Body of pancreas (tissue), 4 donors: ENCODE measurements at regions not wholly inside any gene's neighbourhood (a gene's known extent, or its start where the extent isn't known, plus 50 kb on each side); places are given as distances from the start of the nearest gene placed in this dataset.

ENCODE experiments used
- ATAC-seq: fragments of 150-250 bp; one replicate; pipeline ENCODE4 v1.9.1; 2016
- DNase-seq, 4 donors: peaks; one replicate each; pipeline ENCODE4 v3.0.0-alpha.2; 2019
- H3K27ac ChIP-seq, 4 donors: fragments of 200-600 bp; sonication (generic); 1 replicate in 3 of 4; 2 replicates in 1 of 4; pipeline versions ENCODE4 v1.5.1 to v1.6.1; 2016 to 2019; ENCODE audit warnings: mild to moderate bottlenecking in 1 of 4, mixed read lengths in 1 of 4, moderate library complexity in 1 of 4
- H3K27me3 ChIP-seq, 2 donors: fragments of 200-600 bp; sonication (generic); one replicate each; pipeline ENCODE4 v1.6.0; 2016; ENCODE audit warnings: mild to moderate bottlenecking in 1 of 2
- H3K36me3 ChIP-seq, 2 donors: fragments of 200-600 bp; sonication (generic); replicated peaks in 1 of 2; 2 replicates each; pipeline ENCODE4 v1.5.1; 2016; ENCODE audit warnings: low read depth in 2 of 2; ENCODE audit not compliant: insufficient read depth in 1 of 2
- H3K4me1 ChIP-seq: fragments of 200-600 bp; sonication (generic); one replicate; pipeline ENCODE4 v1.6.0; 2016
- H3K4me3 ChIP-seq, 2 donors: fragments of 200-600 bp; sonication (generic); 1 replicate in 1 of 2; 2 replicates in 1 of 2; pipeline ENCODE4 v1.5.1; 2016 to 2019
- H3K9me3 ChIP-seq, 3 donors: fragments of 200-600 bp; sonication (generic); 1 replicate in 2 of 3; 2 replicates in 1 of 3; pipeline ENCODE4 v1.5.1; 2016
- CTCF ChIP-seq, 7 experiments: fragments of 450-650 bp in 4 of 7; fragments of 200-600 bp in 3 of 7; sonication (generic) in 3 of 7; IDR thresholded peaks; one replicate each; pipeline ENCODE4 v1.5.1; 2016 to 2019; ENCODE audit warnings: antibody characterized with exemption in 7 of 7
- POLR2A ChIP-seq, 3 donors: fragments of 450-650 bp; IDR thresholded peaks; one replicate each; pipeline ENCODE4 v1.6.1; 2016; ENCODE audit warnings: antibody characterized with exemption in 3 of 3, mild to moderate bottlenecking in 2 of 3
- WGBS, 2 donors: methylation state at CpG; one replicate each; pipeline ENCODE4 v1.1.5; 2017; 5-methylcytosine and 5-hydroxymethylcytosine counted together
- intact Hi-C: fragments of 100-400 bp; cut with DNase I; formaldehyde crosslinking; loops from one replicate; pipeline ENCODE4 v1.15.1; 2023

DNA sequence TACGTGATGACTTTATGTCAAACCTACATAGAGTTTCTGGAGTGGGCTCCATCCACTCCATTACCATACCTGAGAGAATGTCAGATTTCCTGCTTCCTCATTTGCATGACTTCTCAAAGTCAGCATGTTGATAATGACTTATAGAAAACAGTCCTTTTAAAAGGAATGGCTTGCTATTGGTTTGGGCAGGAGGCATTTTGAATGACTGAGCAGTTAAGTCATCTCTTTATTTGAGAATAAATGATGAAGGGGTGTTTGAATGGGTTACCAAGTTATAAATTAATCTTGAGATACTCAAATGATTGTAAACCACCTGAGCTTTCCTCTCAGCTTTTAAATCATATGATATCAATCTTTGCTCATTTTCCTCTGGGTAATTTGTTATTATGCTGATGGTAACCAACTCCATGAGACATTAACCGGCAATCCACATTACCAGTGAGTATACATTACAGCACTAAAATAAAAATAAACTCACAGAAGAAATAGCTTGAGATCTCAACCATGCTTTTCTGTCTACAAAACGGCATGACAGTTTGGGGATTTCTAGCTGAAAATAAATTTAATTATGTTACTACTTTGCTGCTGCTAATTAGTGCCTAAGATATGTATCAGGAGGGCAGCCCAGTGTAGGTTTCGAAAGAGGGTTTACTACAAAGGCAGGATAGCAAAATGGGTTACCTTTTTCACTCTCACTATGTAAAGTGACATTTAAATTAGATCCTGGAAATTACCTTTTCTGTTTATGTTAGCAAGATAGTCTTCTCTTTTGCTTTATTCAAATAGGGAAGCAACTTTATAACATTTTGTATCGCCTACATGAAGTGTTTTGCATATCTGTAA lies 78.8 kb downstream of the RPS12 start:
- TF ChIP-seq POLR2A (IDR thresholded peaks at IDR 0.05) (no peak), CTCF (IDR thresholded peaks at IDR 0.05) (no peak)

GRCh38 chr6:132893772-132894490 lies 79.6 kb downstream of the RPS12 start:
- no peaks in the 10 kb centered on the region for H3K36me3 ChIP-seq
- TF ChIP-seq CTCF (IDR thresholded peaks at IDR 0.05) (no peak), POLR2A (IDR thresholded peaks at IDR 0.05) (no peak)
- H3K27me3 ChIP-seq = no peaks in the 10 kb centered on the region
- no peak for DNase-seq
- no peaks in the 10 kb centered on the region for H3K4me1 ChIP-seq
- H3K4me3 ChIP-seq = no peak overlapping the region
- intact Hi-C loops = no loop called here
- no peaks in the 10 kb centered on the region for H3K9me3 ChIP-seq
- no peak for ATAC-seq
- 51 to 54% methylated on average over 8 of the region's 8 CpGs for WGBS, 2 donors
- no peak overlapping the region for H3K27ac ChIP-seq

More for the DNA sequence above, 78.8 kb downstream of the RPS12 start:
- ATAC-seq (peak; percentile 71), DNase-seq (no peak)
- Histone ChIP-seq H3K4me3 (no peak overlapping the region), H3K9me3 (no peaks in the 10 kb centered on the region), H3K27ac (no peak overlapping the region), H3K4me1 (no peaks in the 10 kb centered on the region), H3K27me3 (no peaks in the 10 kb centered on the region), H3K36me3 (no peaks in the 10 kb centered on the region)
- WGBS, 2 donors = 73 to 74% methylated on average over 5 of the region's 5 CpGs
- intact Hi-C loops = no loop called here

DNA sequence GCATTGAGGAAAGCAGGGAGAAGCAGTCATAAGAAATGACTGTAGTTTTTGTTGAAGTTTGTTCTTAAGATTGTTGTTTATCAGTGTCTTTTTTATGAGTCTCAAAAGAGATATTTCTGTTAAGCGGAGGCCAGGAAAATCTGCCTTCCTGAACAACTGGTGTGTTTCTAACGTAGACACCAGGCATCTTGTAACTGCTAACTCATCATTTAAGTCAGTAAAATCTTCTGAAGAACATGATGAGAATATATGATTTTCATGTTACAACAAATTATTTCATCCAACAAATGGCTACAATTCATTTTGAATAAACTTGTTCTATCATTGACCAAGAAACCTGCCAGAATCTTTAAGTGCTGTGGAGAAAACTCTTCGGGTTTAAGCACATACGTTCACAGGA lies 84.0 kb downstream of the RPS12 start:
- Histone ChIP-seq H3K4me3 (no peak overlapping the region), H3K27ac (no peak overlapping the region), H3K9me3 (no peaks in the 10 kb centered on the region), H3K27me3 (no peaks in the 10 kb centered on the region), H3K36me3 (no peaks in the 10 kb centered on the region), H3K4me1 (no peaks in the 10 kb centered on the region)
- TF ChIP-seq CTCF (IDR thresholded peaks at IDR 0.05) = no peak
- TF ChIP-seq POLR2A (IDR thresholded peaks at IDR 0.05) = no peak
- intact Hi-C loops = no loop called here
- ATAC-seq (no peak), DNase-seq (no peak)
- 85 to 87% methylated on average over 4 of the region's 4 CpGs for WGBS, 2 donors

GRCh38 chr6:132900849-132901248 lies 86.5 kb downstream of the RPS12 start:
- no peak for ATAC-seq
- 41 to 69% methylated on average over 2 of the region's 2 CpGs for WGBS, 2 donors
- intact Hi-C loops = no loop called here
- H3K9me3 ChIP-seq = no peaks in the 10 kb centered on the region
- no peak overlapping the region for H3K27ac ChIP-seq
- TF ChIP-seq POLR2A (IDR thresholded peaks at IDR 0.05) (no peak), CTCF (IDR thresholded peaks at IDR 0.05) (no peak)
- H3K4me3 ChIP-seq = no peak overlapping the region
- H3K27me3 ChIP-seq = no peaks in the 10 kb centered on the region
- H3K36me3 ChIP-seq = no peaks in the 10 kb centered on the region
- no peak for DNase-seq
- H3K4me1 ChIP-seq = no peaks in the 10 kb centered on the region
